Omental fat pad (tissue), 3 donors: ENCODE measurements at regions not wholly inside any gene's neighbourhood (a gene's known extent, or its start where the extent isn't known, plus 50 kb on each side); places are given as distances from the start of the nearest gene placed in this dataset.

Experiments
- ATAC-seq: fragments of 150-250 bp; one replicate; pipeline ENCODE4 v1.9.1; 2016; ENCODE audit warnings: mild to moderate bottlenecking, moderate library complexity; ENCODE audit not compliant: low FRiP score
- DNase-seq: peaks from one replicate; pipeline ENCODE4 v3.0.0-alpha.2; 2019; ENCODE audit warnings: low spot score
- CTCF ChIP-seq, 3 donors: fragments of 450-650 bp; IDR thresholded peaks; one replicate each; pipeline ENCODE4 v1.5.1; 2016 to 2017; ENCODE audit warnings: antibody characterized with exemption in 3 of 3, mild to moderate bottlenecking in 3 of 3, moderate library complexity in 2 of 3

DNA sequence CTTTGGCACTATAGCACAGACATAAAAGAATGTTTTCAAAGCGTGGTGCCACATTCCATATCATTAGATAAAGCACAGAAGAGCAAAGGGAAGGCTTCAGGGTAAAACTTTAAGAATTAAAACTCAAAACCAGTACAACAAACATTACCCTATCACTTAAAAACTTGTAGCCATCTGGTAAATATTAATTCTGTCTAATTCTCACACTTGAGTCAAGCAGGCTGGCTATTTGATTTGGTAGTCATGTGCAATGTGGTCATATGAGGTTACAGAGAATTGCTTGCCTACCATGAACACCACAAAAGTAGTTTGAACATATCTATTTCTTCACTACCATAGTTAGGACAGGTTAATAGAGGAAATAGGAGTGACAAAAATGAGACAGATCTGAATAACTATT is 244.9 kb downstream of the IRS1 start:
- TF ChIP-seq CTCF (IDR thresholded peaks at IDR 0.05) = no peak
- no peak for ATAC-seq
- DNase-seq = no peak

DNA sequence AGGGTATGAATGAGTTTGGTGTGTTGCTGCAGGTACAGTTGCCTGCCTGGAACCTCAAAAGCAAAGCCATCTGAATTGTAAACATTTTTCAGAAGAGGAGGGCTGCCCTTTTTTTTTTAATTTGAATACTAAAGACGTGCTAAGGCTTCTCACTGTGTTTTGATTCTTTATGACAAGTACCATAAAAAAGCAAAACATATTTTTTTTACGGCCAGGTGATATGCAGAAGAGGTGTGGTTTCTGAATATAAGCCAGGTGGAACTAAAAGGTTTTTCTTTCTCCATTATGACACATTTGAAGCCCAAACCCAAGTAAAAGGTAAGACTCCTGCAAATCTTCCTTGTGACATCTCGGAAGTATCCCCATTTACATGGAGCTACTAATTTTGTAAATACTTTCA is 246.3 kb downstream of the IRS1 start:
- no peak for DNase-seq
- ATAC-seq = no peak
- no peak for TF ChIP-seq CTCF (IDR thresholded peaks at IDR 0.05)

DNA sequence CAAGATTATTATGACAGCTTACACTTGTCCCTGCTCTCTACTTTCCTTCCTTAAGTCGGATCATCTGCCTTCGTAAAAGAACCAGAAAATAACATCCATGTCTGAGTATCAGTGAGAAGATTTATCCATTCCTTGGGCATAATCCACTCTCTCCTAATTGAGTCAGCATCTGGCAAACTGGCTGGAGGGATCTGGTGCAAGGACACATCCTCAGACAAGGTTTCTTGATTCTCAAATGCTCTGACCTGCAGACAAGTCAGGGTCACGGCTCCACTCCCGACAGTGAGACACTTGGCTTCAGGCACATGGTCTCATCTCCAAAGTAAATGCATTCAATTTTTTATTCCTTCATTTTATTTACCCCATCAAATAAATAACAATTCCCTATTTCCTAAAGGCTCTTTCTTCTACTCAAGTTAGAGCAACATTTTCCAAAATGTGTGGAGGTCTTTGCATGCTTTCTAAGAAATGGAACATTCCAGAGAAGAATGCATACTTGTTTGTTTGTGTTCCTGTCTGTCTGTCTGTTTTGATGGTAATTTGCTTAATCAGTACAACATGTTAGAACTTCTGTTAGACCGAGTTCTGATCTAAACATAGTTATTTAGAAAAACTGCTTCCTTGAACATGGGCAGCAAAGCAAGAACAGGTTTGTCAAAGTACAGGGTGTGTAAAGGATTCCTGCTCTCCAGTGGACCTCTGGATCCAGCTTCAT is 246.9 kb downstream of the IRS1 start:
- TF ChIP-seq CTCF (IDR thresholded peaks at IDR 0.05) = no peak
- ATAC-seq (no peak), DNase-seq (no peak)

- DNase-seq (no peak), ATAC-seq (no peak)
- no peak for TF ChIP-seq CTCF (IDR thresholded peaks at IDR 0.05)
Observed at GRCh38 chr2:226551522-226552250, 247.9 kb downstream of the IRS1 start.

GRCh38 chr2:226550801-226551200 is 248.8 kb downstream of the IRS1 start:
- no peak for ATAC-seq
- TF ChIP-seq CTCF (IDR thresholded peaks at IDR 0.05) = no peak
- DNase-seq = no peak

GRCh38 chr2:226548732-226549131 is 250.9 kb downstream of the IRS1 start:
- ATAC-seq = no peak
- no peak for TF ChIP-seq CTCF (IDR thresholded peaks at IDR 0.05)
- no peak for DNase-seq
